GM04503 (cell line): ENCODE measurements at regions not wholly inside any gene's neighbourhood (a gene's known extent, or its start where the extent isn't known, plus 50 kb on each side); places are given as distances from the start of the nearest gene placed in this dataset.
"Not testable (repeated sequence)": the region's sequence is repeated elsewhere in the genome, so short reads cannot be mapped to it uniquely, and the experiment has no call there.

Source experiments
- DNase-seq: peaks from one replicate; pipeline ENCODE4 v3.0.0-alpha.2; 2012; ENCODE audit warnings: low read depth

GRCh38 chr1:201639391-201639790, 100.5 kb downstream of the NAV1 start:
- DNase-seq, result no peak

GRCh38 chr1:201639826-201640225, 100.9 kb downstream of the NAV1 start:
- DNase-seq, result no peak

GRCh38 chr1:201640624-201641023, 101.7 kb downstream of the NAV1 start:
- peak; percentile 73 for DNase-seq

- DNase-seq, result no peak
Measured at GRCh38 chr1:201641524-201642253, 102.8 kb downstream of the NAV1 start.

- no peak for DNase-seq
Measured at GRCh38 chr1:201643835-201644104, 104.8 kb downstream of the NAV1 start.

GRCh38 chr1:201644197-201644596, 105.3 kb downstream of the NAV1 start:
- no peak for DNase-seq

- not testable (repeated sequence) for DNase-seq
Measured at GRCh38 chr1:201645000-201645399, 106.1 kb downstream of the NAV1 start.

GRCh38 chr1:201645956-201646355, 107.0 kb downstream of the NAV1 start:
- no peak for DNase-seq

GRCh38 chr1:201646411-201647022, 107.6 kb downstream of the NAV1 start:
- no peak for DNase-seq

- no peak for DNase-seq
Measured at GRCh38 chr1:201647094-201647493, 108.2 kb downstream of the NAV1 start.

- DNase-seq, result no peak
Measured at GRCh38 chr1:201647722-201648065, 108.8 kb downstream of the NAV1 start.

GRCh38 chr1:201648066-201648906, 109.4 kb downstream of the NAV1 start:
- DNase-seq, result no peak

GRCh38 chr1:201648907-201649721, 110.2 kb downstream of the NAV1 start:
- DNase-seq, result no peak

- no peak for DNase-seq
Measured at GRCh38 chr1:201649761-201650622, 111.1 kb downstream of the NAV1 start.

GRCh38 chr1:201650623-201650933, 111.7 kb downstream of the NAV1 start:
- DNase-seq, result no peak

- no peak for DNase-seq
Measured at GRCh38 chr1:201652181-201652580, 113.3 kb downstream of the NAV1 start.

- DNase-seq, result no peak
Measured at GRCh38 chr1:201653233-201653632, 114.3 kb downstream of the NAV1 start.

GRCh38 chr1:201653883-201654282, 115.0 kb downstream of the NAV1 start:
- DNase-seq, result no peak

GRCh38 chr1:201655243-201655642, 116.3 kb downstream of the NAV1 start:
- DNase-seq, result no peak

- DNase-seq, result no peak
Measured at GRCh38 chr1:201655910-201656309, 117.0 kb downstream of the NAV1 start.

- no peak for DNase-seq
Measured at GRCh38 chr1:201656311-201657032, 117.5 kb downstream of the NAV1 start.
